ENCODE measurements at regions not wholly inside any gene's neighbourhood (a gene's known extent, or its start where the extent isn't known, plus 50 kb on each side); places are given as distances from the start of the nearest gene placed in this dataset.
"Not testable (repeated sequence)": the region's sequence is repeated elsewhere in the genome, so short reads cannot be mapped to it uniquely, and the experiment has no call there.

GRCh38 chr18:29726646-29727045, 1315.9 kb downstream of the DSC3 start:
- Histone ChIP-seq H3K27ac (replicated peaks) (no peak overlapping the region), H3K27me3 (ENCODE audit: insufficient read depth, poor library complexity, severe bottlenecking) (no peaks in the 10 kb centered on the region), H3K4me3 (replicated peaks; ENCODE audit: insufficient read depth, low read length) (no peak overlapping the region)
- TF ChIP-seq REST (IDR thresholded peaks at IDR 0.05; ENCODE audit: insufficient replicate concordance, low read depth) (no peak), SPI1 (IDR thresholded peaks at IDR 0.05; ENCODE audit: borderline replicate concordance, low read depth) (no peak), GABPA (IDR thresholded peaks at IDR 0.05; ENCODE audit: low read depth) (no peak), POLR2AphosphoS5 (IDR thresholded peaks at IDR 0.05; ENCODE audit: low read depth) (no peak), CTCF (IDR thresholded peaks at IDR 0.05; ENCODE audit: insufficient read depth, low read length) (no peak)
- DNase-seq (ENCODE audit: low read depth in 1 of 2, low spot score in 1 of 2): no peak

- H3K27me3 ChIP-seq (ENCODE audit: insufficient read depth, poor library complexity, severe bottlenecking); DNase-seq (ENCODE audit: low read depth in 1 of 2, low spot score in 1 of 2); H3K4me3 ChIP-seq (replicated peaks; ENCODE audit: insufficient read depth, low read length); H3K27ac ChIP-seq (replicated peaks): not testable (repeated sequence)
Observed at GRCh38 chr18:29723486-29723885, 1319.1 kb downstream of the DSC3 start.

- not testable (repeated sequence) for H3K27me3 ChIP-seq (ENCODE audit: insufficient read depth, poor library complexity, severe bottlenecking); H3K27ac ChIP-seq (replicated peaks); H3K4me3 ChIP-seq (replicated peaks; ENCODE audit: insufficient read depth, low read length); DNase-seq (ENCODE audit: low read depth in 1 of 2, low spot score in 1 of 2)
Observed at GRCh38 chr18:29715960-29716359, 1326.6 kb downstream of the DSC3 start.

GRCh38 chr18:29712785-29713184, 1329.8 kb downstream of the DSC3 start:
- Histone ChIP-seq H3K27me3 (ENCODE audit: insufficient read depth, poor library complexity, severe bottlenecking) (no peaks in the 10 kb centered on the region), H3K27ac (replicated peaks) (no peak overlapping the region), H3K4me3 (replicated peaks; ENCODE audit: insufficient read depth, low read length) (no peak overlapping the region)
- no peak for DNase-seq (ENCODE audit: low read depth in 1 of 2, low spot score in 1 of 2)
- TF ChIP-seq POLR2AphosphoS5 (IDR thresholded peaks at IDR 0.05; ENCODE audit: low read depth): no peak
- TF ChIP-seq REST (IDR thresholded peaks at IDR 0.05; ENCODE audit: insufficient replicate concordance, low read depth): no peak
- no peak for TF ChIP-seq SPI1 (IDR thresholded peaks at IDR 0.05; ENCODE audit: borderline replicate concordance, low read depth)
- TF ChIP-seq GABPA (IDR thresholded peaks at IDR 0.05; ENCODE audit: low read depth): no peak
- no peak for TF ChIP-seq CTCF (IDR thresholded peaks at IDR 0.05; ENCODE audit: insufficient read depth, low read length)

- DNase-seq (ENCODE audit: low read depth in 1 of 2, low spot score in 1 of 2): no peak
- TF ChIP-seq SPI1 (IDR thresholded peaks at IDR 0.05; ENCODE audit: borderline replicate concordance, low read depth) (no peak), REST (IDR thresholded peaks at IDR 0.05; ENCODE audit: insufficient replicate concordance, low read depth) (no peak), GABPA (IDR thresholded peaks at IDR 0.05; ENCODE audit: low read depth) (no peak), POLR2AphosphoS5 (IDR thresholded peaks at IDR 0.05; ENCODE audit: low read depth) (no peak), CTCF (IDR thresholded peaks at IDR 0.05; ENCODE audit: insufficient read depth, low read length) (no peak)
- H3K27me3 ChIP-seq (ENCODE audit: insufficient read depth, poor library complexity, severe bottlenecking): no peaks in the 10 kb centered on the region
- no peak overlapping the region for H3K27ac ChIP-seq (replicated peaks)
- H3K4me3 ChIP-seq (replicated peaks; ENCODE audit: insufficient read depth, low read length): no peak overlapping the region
Observed at GRCh38 chr18:29711932-29712331, 1330.6 kb downstream of the DSC3 start.
